Type B pancreatic cell (in vitro differentiated cells): ENCODE measurements at regions not wholly inside any gene's neighbourhood (a gene's known extent, or its start where the extent isn't known, plus 50 kb on each side); places are given as distances from the start of the nearest gene placed in this dataset.

ENCODE experiments used
- DNase-seq: peaks from one replicate; pipeline ENCODE4 v3.0.0; 2021; ENCODE audit warnings: mixed read lengths; ENCODE audit not compliant: unreplicated experiment; ENCODE audit errors: extremely low spot score
- H3K27ac Mint-ChIP-seq: 2 replicates; pipeline ENCODE4 v1.8.0; 2021; ENCODE audit warnings: mild to moderate bottlenecking, mixed read lengths
- H3K27me3 Mint-ChIP-seq: 2 replicates; pipeline ENCODE4 v1.8.0; 2021; ENCODE audit warnings: mixed read lengths
- H3K36me3 Mint-ChIP-seq: 2 replicates; pipeline ENCODE4 v1.8.0; 2021; ENCODE audit warnings: mixed read lengths
- H3K4me1 Mint-ChIP-seq: one replicate; pipeline ENCODE4 v1.8.0; 2021; ENCODE audit warnings: mixed read lengths; ENCODE audit not compliant: unreplicated experiment
- H3K4me3 Mint-ChIP-seq: 2 replicates; pipeline ENCODE4 v1.8.0; 2021; ENCODE audit warnings: mild to moderate bottlenecking, mixed read lengths
- H3K9me3 Mint-ChIP-seq: 2 replicates; pipeline ENCODE4 v1.8.0; 2021; ENCODE audit warnings: mixed read lengths
- TF ChIP-seq, protein P1 (sequence below): fragments of 200-600 bp; sonication (generic); conservative IDR thresholded peaks from 2 replicates; pipeline ENCODE4 v1.5.0; 2021; ENCODE audit warnings: antibody characterized with exemption, mild to moderate bottlenecking

- no peaks in the 10 kb centered on the region for H3K4me1 Mint-ChIP-seq
- H3K27me3 Mint-ChIP-seq = no peaks in the 10 kb centered on the region
- peaks cover 19% of the 10 kb centered on the region for H3K9me3 Mint-ChIP-seq
- no peak for DNase-seq
- TF ChIP-seq, protein P1, sequence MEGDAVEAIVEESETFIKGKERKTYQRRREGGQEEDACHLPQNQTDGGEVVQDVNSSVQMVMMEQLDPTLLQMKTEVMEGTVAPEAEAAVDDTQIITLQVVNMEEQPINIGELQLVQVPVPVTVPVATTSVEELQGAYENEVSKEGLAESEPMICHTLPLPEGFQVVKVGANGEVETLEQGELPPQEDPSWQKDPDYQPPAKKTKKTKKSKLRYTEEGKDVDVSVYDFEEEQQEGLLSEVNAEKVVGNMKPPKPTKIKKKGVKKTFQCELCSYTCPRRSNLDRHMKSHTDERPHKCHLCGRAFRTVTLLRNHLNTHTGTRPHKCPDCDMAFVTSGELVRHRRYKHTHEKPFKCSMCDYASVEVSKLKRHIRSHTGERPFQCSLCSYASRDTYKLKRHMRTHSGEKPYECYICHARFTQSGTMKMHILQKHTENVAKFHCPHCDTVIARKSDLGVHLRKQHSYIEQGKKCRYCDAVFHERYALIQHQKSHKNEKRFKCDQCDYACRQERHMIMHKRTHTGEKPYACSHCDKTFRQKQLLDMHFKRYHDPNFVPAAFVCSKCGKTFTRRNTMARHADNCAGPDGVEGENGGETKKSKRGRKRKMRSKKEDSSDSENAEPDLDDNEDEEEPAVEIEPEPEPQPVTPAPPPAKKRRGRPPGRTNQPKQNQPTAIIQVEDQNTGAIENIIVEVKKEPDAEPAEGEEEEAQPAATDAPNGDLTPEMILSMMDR = peak; percentile 53
- H3K4me3 Mint-ChIP-seq = no peak overlapping the region
- no peak overlapping the region for H3K27ac Mint-ChIP-seq
- no peaks in the 10 kb centered on the region for H3K36me3 Mint-ChIP-seq
These were observed 113.0 kb downstream of the CTTN start for GRCh38 chr11:70511345-70511744.

- Mint-ChIP-seq H3K36me3 (no peaks in the 10 kb centered on the region), H3K4me3 (no peak overlapping the region), H3K9me3 (peaks cover 19% of the 10 kb centered on the region), H3K27me3 (no peaks in the 10 kb centered on the region), H3K4me1 (no peaks in the 10 kb centered on the region), H3K27ac (no peak overlapping the region)
- TF ChIP-seq, protein P1 = no peak
- DNase-seq = no peak
These were observed 114.4 kb downstream of the CTTN start for GRCh38 chr11:70512716-70513115.

GRCh38 chr11:70517203-70517602, 118.9 kb downstream of the CTTN start:
- Mint-ChIP-seq H3K4me1 (peaks cover 13% of the 10 kb centered on the region), H3K4me3 (no peak overlapping the region), H3K36me3 (no peaks in the 10 kb centered on the region), H3K9me3 (peaks cover 14% of the 10 kb centered on the region), H3K27ac (no peak overlapping the region), H3K27me3 (no peaks in the 10 kb centered on the region)
- DNase-seq = no peak
- TF ChIP-seq, protein P1 = no peak

DNA sequence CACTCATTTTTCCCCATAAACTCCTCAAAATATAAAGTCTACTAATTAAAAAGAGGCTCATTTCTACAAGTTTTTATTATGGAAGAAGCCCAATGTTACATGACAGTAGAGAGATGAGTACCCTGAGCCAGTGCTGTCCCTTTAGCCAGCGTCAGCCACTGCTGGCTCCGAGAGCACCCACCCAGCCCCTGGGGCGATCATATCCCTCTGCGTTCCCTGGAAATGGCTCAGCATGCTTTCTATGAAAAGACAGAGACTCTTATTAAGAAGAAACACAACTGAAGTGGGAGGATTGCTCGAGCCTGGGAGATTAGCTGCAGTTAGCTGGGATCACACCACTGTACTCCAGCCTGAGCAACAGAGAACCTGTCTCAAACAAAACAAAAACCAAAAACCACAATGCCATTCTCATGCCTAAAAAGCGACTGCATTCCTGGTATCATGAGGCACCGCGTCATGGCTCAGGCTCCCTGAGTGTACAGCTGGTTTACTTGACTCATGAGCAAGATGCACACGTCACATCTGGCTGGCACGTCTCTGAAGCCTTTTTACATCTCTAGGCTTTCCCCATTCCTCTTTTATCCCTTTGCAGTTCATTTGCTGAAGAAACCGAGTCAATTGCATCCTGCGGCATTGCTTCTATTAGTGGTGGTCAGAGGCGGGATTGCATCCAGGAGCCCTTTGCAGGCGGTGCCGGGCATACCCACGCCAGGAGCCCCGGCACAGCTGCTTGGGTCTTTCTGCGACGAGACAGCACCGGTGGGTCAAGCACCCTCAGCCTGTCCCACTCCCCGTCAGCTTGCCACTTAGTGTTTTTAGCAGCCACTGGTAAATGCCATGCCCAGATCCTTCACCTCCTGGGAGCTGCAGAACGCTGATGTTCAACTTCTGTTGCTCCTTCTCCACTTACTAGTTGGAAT, 119.9 kb downstream of the CTTN start:
- Mint-ChIP-seq H3K27ac (no peak overlapping the region), H3K4me3 (no peak overlapping the region), H3K27me3 (no peaks in the 10 kb centered on the region), H3K4me1 (peaks cover 23% of the 10 kb centered on the region), H3K36me3 (no peaks in the 10 kb centered on the region), H3K9me3 (peaks cover 6% of the 10 kb centered on the region)
- TF ChIP-seq, protein P1 = peak; percentile 48
- DNase-seq = no peak

DNA sequence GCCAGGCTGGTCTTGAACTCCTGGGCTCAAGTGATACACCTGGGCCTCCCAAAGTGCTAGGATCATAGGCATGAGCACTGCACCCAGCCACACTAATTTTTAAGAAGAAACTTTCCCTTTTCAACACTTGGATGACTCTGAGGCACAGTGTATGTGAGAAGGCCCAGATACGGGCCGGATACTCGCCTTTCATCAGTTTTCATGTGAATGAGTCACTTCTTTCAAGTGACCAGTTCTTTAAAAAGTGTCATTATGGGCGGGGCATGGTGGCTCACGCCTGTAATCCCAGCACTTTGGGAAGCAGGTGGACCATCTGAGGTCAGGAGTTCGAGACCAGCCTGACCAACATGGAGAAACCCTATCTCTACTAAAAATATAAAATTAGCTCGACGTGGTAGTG, 120.8 kb downstream of the CTTN start:
- Mint-ChIP-seq H3K4me3 (no peak overlapping the region), H3K36me3 (no peaks in the 10 kb centered on the region), H3K27me3 (no peaks in the 10 kb centered on the region), H3K4me1 (peaks cover 23% of the 10 kb centered on the region), H3K27ac (no peak overlapping the region), H3K9me3 (no peaks in the 10 kb centered on the region)
- no peak for DNase-seq
- TF ChIP-seq, protein P1 = no peak
